Superior temporal gyrus (tissue), 1 donor: ENCODE measurements at regions not wholly inside any gene's neighbourhood (a gene's known extent, or its start where the extent isn't known, plus 50 kb on each side); places are given as distances from the start of the nearest gene placed in this dataset.
"Not testable (repeated sequence)": the region's sequence is repeated elsewhere in the genome, so short reads cannot be mapped to it uniquely, and the experiment has no call there.

Experiments used
- DNase-seq: peaks from one replicate; pipeline ENCODE4 v3.0.0-alpha.2; 2016; ENCODE audit errors: extremely low spot score

GRCh38 chr3:18236726-18237125 is 188.4 kb downstream of the SATB1 start:
- DNase-seq = no peak

GRCh38 chr3:18234717-18235335 is 190.3 kb downstream of the SATB1 start:
- DNase-seq = no peak

DNA sequence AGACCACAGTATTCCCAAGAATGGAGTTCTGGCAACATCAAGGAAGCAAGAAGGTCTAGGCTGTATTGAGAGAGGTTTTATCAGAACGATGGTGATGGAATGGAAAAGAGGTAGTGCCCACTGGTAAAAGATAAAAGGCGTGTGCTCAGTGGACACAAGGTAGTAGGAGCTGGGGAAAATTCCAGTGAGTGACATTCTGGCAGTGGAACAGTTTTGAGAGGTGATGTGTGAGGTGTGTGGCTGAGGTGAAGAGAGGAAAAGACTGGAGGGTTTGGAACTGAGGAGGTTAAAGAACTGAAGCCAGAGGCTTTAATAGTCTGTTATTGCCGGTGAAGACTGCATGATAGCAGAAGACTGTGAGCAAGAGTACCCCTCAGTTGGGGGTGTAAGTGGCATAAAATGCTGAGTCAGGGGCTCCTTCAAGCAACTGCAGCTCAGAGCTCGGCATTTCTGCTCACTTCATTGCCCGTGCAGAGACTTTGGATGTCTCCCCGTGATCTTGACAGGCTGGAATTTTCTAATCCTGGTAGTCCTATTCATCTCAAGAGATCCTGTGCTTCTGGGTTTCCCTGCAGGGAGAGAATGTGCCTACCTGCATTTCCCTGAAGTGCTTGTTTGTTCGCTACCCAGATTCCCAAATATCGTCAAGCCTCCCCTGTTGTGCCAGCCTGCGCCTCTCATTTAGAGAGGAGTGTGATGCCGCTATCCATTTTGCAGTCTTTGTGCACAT is 191.0 kb downstream of the SATB1 start:
- DNase-seq = no peak

GRCh38 chr3:18232317-18232716 is 192.8 kb downstream of the SATB1 start:
- DNase-seq = no peak

GRCh38 chr3:18228060-18228459 is 197.1 kb downstream of the SATB1 start:
- DNase-seq = no peak

DNA sequence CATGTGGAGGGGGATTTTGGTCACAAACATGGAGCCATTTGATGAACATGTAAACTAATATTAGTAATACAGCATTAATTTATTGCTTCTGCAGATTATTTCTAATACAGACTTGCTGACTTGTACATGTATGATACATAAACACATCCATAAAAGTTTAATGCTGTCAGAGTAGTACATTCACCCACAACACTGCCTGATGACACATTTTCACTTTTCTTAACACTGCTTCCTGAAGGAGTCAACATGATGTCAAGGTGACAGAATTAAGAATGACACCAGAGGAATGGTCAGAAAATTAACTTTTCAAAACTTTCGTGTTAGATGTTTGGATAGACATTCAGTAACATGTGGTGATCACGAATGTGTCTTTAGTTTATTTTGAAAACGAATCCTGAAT is 199.4 kb downstream of the SATB1 start:
- no peak for DNase-seq

- no peak for DNase-seq
These were observed 200.7 kb downstream of the SATB1 start for GRCh38 chr3:18224426-18224825.

DNA sequence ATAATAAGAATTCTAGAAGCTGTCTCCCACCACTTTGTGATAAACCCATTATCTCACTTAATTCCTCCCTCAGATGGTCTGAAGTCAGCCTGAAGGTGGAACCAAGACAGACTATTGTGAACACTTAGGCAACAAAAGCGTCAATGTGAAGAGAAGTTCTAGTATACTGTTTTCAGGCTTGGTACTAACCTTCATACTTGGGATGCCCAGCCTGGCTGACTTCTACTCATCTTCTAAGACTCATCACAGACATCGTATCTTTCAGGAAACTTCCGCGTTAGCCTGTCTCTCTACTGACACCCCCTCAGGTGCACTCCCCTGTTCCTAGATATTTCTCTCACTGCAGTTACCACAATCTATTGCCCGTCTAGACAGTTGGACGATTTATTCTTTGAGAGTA is 201.2 kb downstream of the SATB1 start:
- no peak for DNase-seq

GRCh38 chr3:18223571-18223970 is 201.6 kb downstream of the SATB1 start:
- no peak for DNase-seq

DNA sequence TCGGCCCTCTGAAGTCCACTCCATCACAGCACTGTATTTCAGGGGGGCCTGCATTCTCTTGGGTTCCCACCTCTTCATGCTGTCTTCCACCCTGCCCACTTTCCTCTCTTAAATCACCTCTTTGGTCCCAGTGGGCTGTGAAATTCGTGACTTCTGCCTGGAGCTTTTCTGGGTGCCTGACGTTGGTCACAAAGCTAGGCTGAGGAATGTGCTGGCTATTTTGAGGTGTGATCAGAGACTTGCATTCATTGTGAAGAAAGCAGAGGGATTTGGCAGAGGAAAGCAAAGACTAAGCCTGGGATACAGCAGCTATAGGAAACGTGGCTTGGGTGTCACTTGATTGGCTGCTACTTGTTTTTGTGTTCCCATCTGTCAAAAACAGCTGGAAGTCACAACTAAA is 202.5 kb downstream of the SATB1 start:
- no peak for DNase-seq

DNA sequence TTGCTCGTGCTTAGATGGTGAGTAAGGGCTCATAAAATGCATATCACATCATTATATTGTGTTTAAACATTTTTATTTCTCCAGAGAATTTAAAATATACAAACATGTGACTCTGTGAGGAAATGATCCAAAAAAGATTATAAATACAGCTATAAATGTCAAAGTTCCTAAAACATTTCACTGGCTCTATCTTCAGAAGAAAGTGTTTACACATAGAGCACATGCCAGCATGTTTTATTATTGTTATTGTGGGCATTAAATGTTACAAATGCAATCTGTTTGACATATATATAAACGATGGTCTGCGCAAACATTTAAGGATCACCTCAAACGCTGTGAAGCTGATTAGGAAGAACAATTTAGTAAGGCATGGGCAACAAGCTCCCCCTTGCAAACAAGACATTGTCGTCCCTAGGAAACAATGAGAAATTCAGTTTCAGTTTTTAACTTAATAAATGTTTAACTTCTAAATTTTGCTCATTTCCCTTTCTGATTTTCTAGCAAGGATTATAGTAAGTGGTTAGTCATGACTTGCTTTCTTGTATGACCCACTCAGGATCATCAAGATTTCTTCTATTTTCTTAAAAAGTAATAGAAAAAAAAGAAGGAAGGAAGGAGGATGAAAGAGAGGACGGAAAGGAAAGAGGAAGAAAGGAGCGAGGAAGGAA is 207.5 kb downstream of the SATB1 start:
- no peak for DNase-seq

- DNase-seq = no peak
These were observed 208.1 kb downstream of the SATB1 start for GRCh38 chr3:18216996-18217395.

DNA sequence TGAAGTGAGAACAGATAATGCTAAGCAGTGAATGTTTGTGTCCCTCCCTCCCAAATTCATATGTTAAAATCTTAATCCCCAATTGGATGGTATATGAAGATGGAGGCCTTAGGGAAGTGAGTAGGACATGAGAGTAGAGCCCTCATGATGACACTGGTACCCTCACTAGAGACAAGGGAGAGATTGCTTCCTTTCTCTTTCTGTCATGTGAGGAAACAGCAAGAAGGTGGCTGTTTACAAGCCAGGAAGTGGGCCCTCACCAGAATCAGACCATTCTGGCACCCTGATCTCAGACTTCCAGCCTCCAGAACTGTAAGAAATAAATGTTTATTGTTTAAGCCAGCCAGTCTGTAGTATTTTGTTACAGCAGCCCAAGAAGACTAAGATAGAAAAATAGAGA is 209.5 kb downstream of the SATB1 start:
- DNase-seq = no peak

DNA sequence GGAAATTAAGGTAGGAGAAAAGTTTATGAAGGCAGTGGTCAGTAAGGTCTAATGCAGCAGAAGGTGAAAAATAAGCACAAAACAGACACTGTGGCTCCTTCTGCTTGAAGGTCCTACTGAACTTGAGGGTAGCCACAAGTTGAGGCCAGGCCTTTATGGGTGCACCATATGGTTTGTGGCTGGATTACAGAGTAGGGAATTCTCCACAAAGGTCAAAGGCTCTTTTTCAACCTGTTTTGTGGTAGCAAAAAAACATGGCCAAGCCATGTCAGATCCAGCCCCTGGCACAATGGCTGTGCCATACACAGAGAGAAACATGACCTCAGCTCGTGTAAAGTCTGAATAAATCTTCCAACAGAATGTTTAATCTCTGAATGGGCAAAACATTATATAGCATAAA is 214.0 kb downstream of the SATB1 start:
- DNase-seq = no peak

GRCh38 chr3:18208856-18209255 is 216.3 kb downstream of the SATB1 start:
- DNase-seq = no peak

- no peak for DNase-seq
These were observed 217.0 kb downstream of the SATB1 start for GRCh38 chr3:18208091-18208490.

GRCh38 chr3:18207226-18207625 is 217.9 kb downstream of the SATB1 start:
- no peak for DNase-seq

- DNase-seq = not testable (repeated sequence)
These were observed 219.4 kb downstream of the SATB1 start for GRCh38 chr3:18205701-18206100.

DNA sequence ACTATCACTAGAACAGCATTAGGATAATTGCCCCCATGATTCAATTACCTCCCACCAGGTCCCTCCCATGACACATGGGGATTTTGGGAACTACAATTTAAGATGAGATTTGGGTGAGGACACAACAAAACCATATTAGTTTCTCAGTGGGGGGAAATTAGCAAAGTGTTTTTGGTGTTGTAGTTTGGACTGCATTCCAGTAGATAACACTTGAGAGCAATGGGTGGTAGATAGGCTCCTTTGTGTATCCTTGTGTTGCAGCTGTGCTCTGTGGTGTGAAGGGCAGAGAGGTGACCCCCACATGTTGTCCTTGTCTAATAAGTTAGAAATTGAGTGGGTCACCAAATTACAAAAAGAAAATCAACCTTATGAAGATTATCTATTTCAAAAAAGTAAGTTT is 223.8 kb downstream of the SATB1 start:
- DNase-seq = no peak

DNA sequence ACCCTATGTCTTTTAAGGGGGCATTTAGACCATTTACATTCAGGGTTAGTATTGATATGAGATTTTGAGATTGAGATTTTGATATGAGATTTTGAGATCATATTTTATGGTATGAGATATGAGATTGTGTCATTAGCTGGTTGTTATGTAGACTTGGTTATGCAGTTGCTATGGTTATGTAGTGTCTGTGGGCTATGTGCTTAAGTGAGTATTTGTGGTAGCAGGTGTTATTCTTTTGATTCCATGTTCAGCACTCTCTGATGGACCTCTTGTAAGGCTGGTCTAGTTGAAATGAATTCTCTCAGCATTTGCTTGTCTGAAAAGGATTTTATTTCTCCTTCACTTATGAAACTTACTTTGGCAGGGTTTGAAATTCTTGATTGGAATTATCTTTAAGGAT is 225.4 kb downstream of the SATB1 start:
- DNase-seq = no peak

GRCh38 chr3:18195836-18196235 is 229.3 kb downstream of the SATB1 start:
- no peak for DNase-seq

DNA sequence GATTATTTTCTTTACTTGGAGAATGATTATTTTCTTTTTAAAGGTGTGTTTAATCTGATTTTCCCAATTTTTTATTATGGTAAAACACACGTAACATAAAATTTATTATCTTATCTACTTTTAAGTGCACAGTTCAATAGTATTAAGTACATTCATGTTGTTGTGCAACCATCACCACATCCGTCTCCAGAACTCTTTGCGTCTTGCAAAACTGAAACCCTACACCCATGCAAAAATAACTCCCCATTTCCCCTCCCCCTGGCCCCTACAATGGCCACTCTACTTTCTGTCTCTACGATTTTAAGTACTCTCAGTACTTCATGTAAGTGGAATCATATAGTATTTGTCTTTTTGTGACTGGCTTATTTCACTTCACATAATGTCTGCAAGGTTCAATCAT is 230.7 kb downstream of the SATB1 start:
- DNase-seq = no peak

DNA sequence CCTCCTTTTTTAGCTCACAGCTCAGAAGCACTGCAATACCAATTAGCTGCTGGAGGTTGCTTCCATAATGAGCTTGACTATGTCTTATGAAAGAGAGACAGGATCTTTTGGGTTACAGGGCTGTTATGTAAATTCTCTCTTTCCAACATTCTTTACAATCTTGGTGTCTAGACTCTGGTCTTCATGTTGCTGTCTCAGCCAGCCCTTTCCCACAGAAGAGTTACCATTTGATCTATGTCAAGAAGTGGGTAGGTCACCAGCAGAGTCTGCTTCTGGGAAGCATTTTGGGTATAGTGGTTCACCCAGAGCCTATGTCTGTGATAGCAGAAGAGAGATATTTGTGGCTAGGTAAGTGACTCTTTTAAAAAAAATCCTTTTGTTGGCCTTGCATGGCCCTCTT is 234.5 kb downstream of the SATB1 start:
- DNase-seq = no peak
